ENCODE measurements at regions not wholly inside any gene's neighbourhood (a gene's known extent, or its start where the extent isn't known, plus 50 kb on each side); places are given as distances from the start of the nearest gene placed in this dataset.

DNA sequence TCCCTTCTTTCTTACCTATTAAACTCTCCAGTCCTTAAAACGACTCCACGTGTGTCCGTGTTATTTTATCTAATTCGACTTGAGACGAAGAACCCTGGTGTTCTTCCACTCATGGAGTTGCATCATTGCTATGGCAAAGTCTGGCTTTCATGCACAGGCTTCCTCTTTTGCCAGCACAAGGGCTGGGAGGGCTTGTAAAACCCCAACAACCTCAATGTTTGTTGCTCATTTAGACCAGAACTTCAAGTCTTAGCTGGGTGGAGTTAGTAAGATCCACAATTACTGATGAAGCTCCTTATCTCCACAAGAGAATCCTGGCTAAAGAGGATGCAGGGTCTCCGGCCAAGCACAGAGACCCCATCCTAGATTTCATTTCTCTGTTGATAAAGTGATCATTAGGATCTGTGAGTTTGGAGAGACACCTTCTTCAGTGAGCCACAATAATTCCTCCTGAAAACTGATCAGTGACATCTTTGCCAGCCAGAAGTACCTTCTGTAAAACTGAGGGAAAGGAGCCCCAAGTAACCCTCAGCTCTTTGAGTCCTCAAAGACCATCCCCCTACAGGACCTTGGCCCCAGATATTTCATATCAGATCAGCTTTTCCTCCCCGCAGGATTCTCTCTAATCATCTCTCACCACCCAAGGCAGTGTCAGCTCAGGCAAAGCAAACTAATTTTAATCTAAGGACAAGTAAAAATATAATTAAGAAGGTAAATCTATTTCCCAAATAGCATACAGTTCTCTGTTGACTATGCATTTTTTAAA lies 514.6 kb downstream of the FUT8 start:
- DNase-seq (ENCODE audit: low read depth in 4 of 4, low spot score in 2 of 4): no peak

DNA sequence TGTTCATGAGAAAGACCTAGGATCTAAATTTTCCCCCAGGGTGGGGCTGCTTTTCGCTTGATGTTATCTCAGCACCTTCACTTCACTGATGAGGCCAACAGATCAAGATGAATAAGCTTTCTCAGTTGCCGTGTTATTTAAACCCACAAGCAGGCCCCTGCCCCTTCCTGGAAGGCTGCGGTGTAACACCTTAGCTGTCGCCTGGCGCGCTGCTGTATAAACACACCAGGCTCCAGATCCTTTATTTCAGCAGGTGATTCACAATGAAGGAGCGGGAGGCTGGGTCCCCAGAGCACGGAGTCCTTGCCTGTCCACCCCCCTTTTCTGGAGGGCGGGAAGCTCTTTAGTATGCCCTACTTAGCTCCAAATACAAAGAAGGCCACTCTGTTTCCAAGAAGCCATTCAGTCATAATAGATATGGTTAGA lies 515.4 kb downstream of the FUT8 start:
- DNase-seq (ENCODE audit: low read depth in 4 of 4, low spot score in 2 of 4): no peak

DNA sequence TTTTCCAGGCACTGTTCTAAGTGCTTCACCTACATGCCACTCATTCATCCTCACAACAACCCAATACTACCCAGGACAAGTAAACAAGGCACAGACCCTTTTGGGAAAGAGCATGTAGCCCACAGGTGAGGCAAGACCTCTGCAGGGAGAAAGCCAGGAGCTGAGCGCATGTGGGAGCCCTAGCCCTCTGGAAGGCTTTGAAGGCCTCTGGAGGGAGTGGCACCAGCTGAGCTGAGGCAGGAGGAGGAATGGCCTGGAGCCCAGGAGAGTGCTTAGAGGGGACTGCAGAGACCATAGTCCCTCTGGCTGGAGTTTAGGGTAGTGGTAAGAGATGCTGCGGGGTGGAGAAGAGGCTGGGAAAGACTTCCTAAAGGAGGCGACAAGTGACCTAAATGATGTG lies 516.5 kb downstream of the FUT8 start:
- DNase-seq (ENCODE audit: low read depth in 4 of 4, low spot score in 2 of 4): no peak

DNA sequence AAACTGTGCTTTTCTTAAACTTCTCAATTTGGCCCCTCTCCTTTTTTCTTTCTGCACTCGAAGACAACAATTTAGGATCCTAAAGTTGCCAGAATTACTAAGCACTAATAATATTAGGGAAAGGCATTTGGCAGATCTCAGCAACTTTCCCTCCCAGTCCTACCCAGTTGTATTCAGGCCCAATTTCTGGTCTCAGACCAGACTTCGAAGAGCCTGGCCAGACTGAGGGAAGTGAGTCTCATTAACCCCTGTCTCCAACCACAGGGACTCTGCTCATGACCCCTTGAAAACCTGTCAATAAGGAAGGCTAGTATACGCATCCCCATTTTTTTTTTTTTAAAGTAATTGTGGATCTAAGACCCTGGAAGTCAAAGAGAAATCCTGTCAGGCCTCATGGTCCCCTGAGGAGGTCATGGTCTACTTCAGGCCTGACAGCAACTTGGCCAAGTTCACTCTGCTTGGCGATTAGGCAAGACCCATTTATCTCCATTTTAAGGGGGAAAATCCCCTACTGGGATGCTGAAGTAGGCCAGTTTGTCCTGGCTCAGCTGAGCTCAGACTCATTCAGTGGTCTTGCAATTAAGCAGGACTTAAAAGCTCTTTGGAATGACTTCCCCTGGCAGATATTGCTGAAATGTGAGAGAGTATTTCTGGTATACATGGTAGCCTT lies 521.0 kb downstream of the FUT8 start:
- no peak for DNase-seq (ENCODE audit: low read depth in 4 of 4, low spot score in 2 of 4)

DNA sequence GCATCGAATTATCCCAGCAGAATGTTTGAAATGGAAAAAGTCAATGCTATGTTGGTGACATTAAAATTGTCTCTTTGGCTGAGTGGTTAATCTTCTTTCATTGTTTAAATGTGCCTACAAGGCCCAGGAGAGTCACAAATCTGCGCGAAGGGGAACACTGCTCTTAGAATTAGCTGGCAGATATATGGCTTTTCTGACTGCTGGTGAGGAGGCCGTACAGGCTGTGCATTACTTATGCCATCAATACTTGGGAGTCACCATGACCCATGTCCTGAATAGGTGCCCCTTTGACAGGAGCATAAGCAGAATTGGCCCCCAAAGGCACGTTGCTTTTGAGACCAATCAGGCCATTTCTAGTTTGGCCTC lies 521.5 kb downstream of the FUT8 start:
- DNase-seq (ENCODE audit: low read depth in 4 of 4, low spot score in 2 of 4): no peak

DNA sequence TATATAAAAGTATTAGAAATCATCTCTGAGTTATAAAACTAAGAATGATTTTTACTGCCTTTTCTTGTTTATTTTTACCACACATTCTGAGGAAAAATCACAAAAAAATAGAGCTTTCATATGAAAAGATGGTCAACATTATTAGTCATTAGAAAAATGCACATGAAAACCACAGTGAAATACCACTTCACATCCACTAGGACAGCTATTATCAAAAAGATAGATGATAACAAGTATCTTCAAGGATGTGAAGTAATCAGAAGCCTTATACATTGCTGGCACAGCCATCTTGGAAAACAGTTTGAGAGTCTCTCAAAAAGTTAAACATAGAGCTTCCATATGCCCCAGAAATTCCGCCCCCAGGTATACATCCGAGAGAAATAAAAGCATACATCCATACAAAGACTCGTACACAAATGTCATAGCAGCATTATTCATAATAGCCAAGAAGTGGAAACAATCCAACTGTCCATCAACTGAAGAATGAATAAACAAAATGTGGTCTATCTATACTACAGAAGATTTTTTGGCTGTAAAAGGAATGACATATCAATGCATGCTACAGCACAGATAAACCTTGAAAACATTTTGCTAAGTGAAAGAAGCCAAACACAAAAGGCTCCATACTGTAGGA lies 523.9 kb downstream of the FUT8 start:
- no peak for DNase-seq (ENCODE audit: low read depth in 4 of 4, low spot score in 2 of 4)

DNA sequence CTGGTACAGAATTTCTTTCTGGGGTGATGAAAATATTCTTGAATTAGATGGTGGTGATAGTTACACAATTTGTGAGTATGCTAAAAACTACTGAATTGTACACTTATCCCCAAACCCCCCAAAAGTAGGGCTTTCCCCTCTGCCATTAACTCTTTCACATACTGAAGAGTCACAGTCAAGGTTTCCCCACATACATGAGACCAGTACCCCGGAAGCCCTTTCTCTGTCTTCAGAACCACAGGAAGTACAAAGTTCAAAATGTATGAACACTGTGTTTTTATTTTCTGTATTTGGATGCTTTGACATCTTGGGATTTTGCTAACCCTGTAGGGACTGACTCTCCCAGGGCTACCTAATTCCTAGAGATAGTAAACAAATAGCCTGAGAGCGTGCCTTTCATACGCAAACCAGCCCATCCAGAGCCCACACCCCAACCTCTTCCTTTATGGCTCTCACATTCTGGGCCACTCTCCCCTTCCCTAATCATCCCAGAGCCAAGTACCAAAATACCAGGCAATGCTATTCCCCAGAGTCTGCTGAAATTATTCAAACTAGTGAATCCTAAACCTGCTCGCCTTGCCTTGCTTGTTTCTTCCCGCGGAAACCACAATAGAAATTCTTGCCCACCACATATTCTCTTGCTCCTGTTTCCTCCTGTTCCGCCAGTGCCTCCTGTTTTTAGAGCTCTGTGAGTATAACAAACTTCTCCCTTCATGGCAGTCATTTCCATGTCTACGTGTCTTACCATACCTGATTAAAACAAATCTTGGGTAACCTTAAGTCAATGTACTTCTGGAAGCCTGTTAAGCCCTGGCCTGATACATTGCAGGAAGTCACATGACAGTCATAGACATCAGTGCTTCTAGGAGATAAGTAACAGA lies 524.8 kb downstream of the FUT8 start:
- DNase-seq (ENCODE audit: low read depth in 4 of 4, low spot score in 2 of 4): no peak

DNA sequence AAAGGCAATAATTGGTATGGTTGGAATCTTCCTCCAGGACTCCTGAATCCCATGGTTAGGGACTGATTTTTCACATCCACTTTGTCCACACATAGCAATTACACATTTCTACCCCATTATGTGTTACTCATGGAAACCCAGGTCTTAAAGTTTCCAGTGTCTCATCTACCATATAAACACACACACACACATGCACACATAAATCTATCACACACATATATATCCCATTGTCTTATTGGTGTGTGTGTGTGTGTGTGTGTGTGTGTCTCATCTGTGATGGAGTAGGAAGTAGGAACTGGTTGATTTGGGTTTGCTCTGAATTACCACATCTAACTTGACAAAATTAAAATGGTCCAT lies 525.4 kb downstream of the FUT8 start:
- no peak for DNase-seq (ENCODE audit: low read depth in 4 of 4, low spot score in 2 of 4)

DNA sequence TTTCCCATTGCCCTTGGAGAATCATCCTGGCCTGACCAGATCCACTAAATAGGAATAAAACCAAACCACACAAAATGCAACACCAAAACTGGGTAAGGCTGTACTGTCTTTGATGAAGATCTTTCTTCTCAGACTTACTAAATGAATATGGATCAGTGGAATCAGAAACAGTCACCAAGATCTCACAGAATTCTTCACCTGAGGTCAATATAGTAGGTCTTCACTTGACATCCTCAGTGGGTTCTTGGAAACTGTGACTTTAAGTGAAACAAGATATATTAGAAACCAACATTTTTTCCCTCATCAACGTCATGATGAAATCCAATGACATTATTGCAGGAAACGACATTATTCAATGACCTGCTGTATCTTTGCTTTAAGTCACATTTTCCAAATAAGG lies 526.2 kb downstream of the FUT8 start:
- DNase-seq (ENCODE audit: low read depth in 4 of 4, low spot score in 2 of 4): no peak

DNA sequence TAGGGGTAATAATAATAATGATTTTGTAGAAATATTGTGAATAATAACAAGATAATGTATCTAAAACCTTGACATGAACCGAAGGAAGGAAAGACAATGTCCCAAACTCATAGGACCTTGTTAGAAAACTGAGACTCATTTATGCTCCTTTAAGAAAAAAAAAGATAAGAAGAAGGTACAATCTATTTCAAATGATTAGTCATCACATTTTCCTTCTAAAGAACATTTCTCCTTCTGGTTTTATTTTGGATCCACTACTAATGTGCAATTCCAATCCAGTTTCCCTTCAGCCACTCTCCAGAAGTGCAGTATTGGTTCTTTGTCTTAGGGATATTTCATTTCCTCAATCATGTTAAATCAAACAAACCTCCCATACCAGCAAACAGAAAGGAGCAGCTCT lies 526.7 kb downstream of the FUT8 start:
- no peak for DNase-seq (ENCODE audit: low read depth in 4 of 4, low spot score in 2 of 4)

DNA sequence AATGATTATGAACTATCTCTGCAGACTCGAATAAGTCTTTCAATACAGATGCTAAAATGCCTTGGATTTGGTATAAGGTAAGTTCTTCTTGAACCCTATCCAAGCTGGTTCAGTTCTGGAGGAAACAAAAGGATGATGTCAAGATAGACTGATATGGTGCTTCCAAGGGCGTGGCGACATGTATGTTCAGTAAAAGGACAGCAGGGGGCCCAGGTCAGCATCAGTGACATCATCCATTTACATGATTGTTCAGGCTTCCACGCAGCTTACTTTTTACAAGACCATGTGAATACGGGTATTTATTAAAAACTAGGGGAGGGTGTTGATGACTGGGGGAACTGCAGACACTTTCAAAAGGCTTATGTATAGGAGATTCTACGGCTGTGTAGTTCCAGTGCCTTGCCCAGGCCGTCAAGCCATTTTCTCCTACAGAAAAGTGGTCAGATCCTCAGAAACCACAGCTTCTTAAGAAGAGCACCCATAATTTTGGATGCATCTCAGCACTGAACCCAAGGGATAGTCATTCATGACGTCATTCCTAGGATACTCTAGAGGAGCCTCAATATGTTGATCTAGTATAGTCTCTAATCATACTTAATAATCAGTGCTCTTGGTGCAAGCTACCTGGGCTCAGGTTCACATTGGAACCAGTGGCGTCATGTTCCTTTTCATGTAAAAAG lies 527.7 kb downstream of the FUT8 start:
- no peak for DNase-seq (ENCODE audit: low read depth in 4 of 4, low spot score in 2 of 4)

DNA sequence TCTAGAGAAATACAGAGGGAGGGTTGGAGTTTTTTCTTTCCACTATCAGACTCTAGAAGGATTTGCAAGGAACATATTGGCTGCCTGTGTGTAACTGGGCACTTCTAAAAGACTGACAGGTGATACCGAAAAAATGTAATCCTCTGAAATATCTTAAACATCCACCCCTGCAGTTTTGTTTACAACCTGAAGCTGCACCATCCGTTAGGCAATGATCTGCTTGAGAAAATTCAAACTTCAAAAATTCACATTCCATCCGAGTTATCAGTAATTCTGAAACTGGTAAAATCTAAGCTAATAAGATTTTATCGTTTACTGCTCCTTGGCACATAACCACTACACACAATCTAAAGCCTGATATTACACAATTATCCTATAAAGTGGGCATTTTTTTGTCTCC lies 528.6 kb downstream of the FUT8 start:
- no peak for DNase-seq (ENCODE audit: low read depth in 4 of 4, low spot score in 2 of 4)

DNA sequence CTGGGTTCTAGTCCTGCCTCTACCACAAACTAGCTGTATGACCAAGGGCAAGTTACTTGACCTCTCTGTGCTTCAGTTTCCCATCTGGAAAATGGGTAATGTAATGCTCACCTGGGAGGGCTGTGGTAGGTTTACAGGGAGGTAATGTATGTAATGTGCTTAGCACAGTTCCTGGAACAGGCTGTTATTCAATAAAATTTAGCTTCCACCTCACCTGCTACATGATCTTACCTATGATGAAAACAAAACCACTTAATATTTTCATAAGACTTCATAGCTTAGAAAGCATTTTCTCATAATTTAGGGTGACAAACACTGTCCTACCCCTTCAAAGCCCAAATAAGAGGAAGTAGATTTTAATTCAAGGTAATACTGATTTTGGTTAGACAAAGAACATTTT lies 530.6 kb downstream of the FUT8 start:
- DNase-seq (ENCODE audit: low read depth in 4 of 4, low spot score in 2 of 4): no peak

DNA sequence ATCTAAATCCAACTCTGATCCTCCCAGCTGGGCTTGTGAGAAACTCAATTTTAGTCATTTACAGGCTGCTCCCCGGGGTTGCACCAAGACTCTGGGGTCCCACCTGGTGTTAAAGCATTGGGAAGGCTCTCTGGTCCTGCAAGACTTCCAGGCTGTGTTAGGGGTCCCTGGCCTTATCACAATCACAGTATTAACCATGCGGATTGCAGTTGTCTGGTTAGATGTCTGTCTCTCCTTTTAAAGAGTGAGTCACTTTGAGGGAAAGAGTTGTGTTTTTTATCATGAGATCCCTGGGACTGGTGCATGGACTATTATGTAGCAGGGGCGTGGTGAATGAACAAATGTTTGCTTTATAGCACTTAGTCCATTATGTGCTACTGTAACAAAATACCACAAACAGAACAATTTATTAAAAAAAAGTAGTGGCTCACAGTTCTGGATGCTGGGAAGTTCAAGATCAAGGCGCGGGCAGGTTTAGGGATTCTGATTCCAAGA lies 531.4 kb downstream of the FUT8 start:
- no peak for DNase-seq (ENCODE audit: low read depth in 4 of 4, low spot score in 2 of 4)

DNA sequence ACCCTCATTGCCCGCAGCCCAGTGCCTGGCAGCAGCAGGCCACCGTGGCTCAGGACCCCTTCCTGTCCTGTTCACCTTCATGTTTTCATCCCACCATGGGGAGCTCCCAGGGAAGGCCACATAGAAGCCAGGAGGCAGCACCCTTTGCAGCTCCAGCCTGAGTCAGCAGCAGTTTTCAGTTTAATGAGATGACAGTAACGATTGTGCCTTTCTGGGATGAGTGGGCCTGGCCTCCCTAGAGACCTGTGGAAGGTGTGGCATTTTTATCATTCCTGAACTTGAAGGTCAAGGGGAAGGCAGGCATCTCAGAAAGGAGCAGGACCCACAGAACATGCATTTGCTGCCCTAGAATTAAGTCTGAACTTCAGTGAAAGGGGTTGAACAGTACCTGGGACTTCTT lies 532.8 kb downstream of the FUT8 start:
- no peak for DNase-seq (ENCODE audit: low read depth in 4 of 4, low spot score in 2 of 4)

DNA sequence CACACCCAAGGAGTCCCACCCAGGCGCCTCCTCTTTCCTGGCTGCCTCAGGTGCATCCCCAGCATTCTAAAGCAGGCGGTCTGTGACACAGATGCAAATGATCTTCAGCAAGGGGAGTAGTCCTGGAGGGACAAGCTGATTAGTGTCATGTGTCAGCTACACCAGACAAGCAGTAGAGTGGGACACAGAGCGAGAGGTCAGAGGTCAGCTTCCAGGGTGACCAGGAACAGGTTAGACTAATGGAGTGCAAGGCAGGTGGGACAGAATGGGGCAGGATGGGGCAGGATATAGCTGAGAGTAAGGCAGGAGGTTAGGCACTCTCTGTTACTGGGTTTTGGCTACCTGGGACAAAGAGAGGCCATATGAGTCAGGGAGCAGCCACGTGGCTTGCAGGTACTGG lies 534.0 kb downstream of the FUT8 start:
- no peak for DNase-seq (ENCODE audit: low read depth in 4 of 4, low spot score in 2 of 4)

DNA sequence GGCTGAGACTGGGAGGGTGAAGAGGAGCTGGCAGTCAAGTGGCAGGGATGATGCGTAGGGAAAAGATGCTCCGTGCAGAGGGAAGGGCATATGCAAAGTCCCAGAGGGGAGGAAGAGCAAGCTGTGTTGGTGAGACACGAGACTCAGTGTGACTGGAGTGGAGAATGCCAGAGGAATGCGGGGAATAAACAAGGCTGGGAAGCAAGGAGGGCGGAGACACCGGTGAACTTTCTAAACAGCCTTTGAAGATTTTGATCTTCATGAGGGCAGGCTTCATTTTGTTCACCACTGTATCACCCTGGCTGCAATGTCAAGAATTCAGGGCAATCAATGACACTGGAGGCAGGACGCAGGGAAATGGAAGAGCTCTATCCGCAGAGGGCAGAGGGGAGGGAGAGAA lies 535.8 kb downstream of the FUT8 start:
- DNase-seq (ENCODE audit: low read depth in 4 of 4, low spot score in 2 of 4): no peak

DNA sequence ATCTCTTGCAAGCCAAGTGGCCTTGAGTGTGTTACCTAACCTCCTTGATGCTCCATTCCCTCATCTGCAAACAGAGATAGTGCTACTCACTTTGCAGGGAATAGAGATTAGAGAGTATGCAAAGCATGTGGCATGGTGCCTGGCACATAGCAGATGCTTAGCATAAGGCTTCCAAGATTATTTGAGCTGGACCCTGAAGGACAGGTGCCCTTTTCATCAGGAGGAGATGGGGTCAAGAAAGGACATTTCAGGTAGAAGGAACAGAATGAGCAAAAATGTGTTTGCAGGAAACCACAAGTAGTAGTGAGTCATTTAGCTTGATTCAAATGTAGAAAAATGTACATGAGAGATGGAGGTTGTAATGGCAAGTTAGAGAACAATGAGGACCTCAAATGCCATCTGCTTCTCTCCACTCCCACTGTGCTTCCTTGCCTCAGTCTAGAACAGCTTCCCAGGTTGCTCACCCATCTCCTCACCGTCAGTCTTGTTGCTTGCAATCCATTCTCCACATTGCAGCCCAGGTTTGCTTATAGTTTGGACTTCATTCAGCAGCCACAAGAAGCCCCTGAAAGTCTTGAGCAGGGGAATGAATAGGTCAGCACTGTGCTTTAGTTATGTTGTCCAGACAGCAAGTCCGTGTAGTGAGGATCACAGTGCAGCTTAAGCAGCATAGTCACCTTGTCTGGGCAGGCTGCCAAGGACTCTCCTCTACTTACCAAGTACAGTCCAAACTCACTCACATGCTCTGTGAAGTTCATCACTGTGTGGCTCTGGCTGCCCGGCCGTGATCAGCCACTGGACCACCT lies 536.3 kb upstream of the CCDC196 start:
- DNase-seq (ENCODE audit: low read depth in 4 of 4, low spot score in 2 of 4): no peak

DNA sequence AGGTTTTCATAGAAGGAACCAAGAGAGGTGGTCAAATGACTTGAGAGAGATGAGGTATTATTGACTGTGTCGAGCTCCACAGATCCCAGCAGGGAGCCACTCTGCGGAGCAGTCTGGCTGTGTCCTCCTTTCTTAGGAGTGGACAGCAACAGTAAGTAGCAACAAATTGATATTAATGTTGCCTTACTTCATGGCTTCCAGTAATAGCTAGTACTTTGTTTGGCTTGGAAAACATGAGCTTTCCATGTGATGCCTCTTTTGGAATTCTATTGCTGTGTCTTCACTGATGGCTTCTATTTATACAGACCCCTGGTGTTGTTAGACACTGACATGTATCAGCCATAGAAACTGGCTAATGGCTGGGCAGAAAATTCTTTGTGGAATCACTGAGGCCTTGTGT lies 531.2 kb upstream of the CCDC196 start:
- DNase-seq (ENCODE audit: low read depth in 4 of 4, low spot score in 2 of 4): no peak

Data from left renal cortex interstitium (tissue), 4 donors.